ENCODE measurements at regions not wholly inside any gene's neighbourhood (a gene's known extent, or its start where the extent isn't known, plus 50 kb on each side); places are given as distances from the start of the nearest gene placed in this dataset.
"Not testable (repeated sequence)": the region's sequence is repeated elsewhere in the genome, so short reads cannot be mapped to it uniquely, and the experiment has no call there.

DNA sequence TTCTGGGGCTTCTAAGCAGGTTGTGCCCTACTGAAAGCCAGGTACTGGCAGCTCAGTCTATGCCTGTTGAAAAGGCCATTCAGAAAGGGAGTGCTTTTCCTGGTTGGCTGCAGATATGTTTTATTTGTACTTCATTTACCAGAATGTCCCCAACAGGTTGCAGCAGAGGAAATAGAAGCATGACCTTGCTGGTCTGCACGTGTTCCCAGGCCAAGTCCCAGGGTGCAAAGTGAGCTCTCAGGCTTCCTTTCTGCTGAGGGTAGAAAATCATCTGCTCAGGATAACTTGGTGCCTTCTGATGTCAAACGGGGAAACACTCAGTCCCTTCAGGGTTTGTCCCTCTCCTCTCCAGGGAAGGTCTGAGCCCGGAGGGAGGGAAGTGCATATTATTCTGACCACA, 356.4 kb downstream of the BCL11B start:
- no peak for DNase-seq

GRCh38 chr14:98916036-98916435, 356.0 kb downstream of the BCL11B start:
- no peak for DNase-seq

DNA sequence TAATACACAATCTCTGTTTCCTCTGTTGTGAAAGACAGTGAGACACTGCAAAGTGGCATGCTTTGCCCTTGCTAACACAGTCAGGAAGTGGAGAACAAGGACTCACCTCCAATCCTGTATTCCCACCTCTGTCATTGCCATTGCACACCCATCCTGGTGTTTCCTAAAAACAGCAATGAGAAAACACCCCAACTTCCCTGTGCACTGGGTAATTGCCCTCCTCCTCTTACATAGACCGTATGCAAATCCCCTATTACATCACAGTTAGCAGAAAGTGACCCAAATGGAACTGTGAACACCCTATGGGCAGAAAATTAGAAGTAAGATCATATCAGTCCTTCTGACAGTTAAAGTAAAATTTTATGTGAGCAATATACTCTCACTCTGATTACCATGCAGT, 355.5 kb downstream of the BCL11B start:
- no peak for DNase-seq

DNA sequence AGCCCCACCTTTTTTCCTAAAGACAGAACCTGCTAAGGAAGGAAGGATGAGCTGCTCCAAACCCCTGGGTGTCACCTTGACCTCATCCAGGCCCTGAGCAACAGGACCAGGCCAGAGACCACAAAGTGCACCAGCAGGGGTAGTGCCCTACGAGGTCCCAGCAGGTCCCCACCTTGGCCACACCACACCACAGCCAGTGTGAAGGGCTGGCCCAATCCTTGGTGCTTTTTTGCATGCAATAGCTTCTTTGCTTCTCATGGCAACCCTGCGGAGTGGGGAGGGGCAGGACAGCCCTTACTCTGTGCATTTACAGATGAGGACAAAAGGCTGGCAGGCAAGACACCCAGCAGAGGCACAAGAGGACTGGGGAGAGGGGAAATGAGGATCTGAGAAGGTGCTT, 352.6 kb downstream of the BCL11B start:
- DNase-seq, result no peak

- not testable (repeated sequence) for DNase-seq
These were observed 350.7 kb downstream of the BCL11B start for GRCh38 chr14:98921306-98921705.

DNA sequence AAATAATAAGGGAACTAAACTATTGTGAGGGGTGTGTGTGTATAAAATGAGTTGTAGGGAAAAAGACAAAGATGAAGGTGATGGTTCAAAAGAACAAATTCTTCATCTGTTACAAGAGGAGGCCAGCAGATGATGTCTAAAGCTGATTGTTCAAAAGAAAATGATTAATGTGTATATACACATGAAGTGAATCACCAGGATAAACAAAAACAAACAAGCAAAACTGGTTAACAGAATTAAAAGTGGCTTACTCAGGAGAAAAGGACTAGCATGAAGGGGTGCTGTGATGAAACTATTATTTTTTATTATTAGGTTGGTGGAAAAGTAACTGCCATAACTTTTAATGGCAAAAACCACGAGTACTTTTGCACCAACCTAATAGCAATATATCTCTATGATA, 348.4 kb downstream of the BCL11B start:
- DNase-seq, result no peak

GRCh38 chr14:98924046-98924445, 348.0 kb downstream of the BCL11B start:
- no peak for DNase-seq

DNA sequence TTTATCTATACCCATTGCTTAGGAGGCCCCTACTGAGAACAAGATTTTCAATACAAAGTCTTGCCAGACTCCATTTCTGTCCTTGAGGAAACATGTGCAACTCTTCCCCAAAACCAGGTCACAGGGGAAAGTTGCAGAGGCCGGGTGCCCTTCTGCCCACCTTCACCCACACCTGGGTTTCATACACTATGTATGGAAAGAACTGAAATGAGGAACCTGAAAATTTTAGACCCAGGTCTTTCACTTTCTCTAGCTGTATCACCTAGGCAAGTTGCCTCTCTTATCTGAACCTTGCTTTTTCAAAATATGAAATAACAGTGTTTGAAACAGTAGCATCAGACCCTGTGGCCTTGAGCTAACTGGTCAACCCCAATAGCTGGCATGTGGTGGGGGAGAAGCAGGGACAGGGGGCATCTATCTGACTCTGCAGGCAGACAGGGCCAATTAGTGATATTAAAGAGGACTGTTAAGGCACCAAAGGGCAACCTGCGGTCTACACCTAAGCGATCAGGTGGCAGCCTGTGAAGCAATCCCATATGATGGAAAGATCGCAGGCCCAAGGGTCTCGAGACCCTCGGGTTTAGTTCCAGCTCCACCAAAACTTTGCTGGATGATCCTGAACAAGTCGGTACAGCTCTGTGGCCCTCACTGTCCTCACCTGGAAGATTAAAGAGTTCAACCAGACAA, 346.5 kb downstream of the BCL11B start:
- DNase-seq, result no peak

DNA sequence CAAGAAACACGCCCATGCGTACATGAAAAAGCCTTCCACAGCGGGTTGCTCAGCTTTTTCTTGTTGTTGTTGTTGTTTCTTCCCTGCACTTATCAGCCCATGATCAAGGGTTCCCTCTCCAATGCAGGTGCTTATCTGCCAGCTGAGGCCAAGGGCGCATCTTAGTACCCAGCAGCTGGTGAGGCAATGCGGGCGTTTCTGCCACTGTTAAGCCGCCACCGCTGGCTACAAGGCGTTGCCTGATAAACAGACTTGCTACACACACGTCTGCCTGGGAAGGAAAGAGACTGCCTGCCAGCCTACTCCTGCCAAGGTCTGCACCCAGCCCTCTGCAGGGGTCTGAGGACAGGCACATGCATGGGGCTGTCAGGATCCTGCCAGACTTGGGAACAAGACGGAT, 345.9 kb downstream of the BCL11B start:
- DNase-seq, result no peak

GRCh38 chr14:98926801-98927200, 345.2 kb downstream of the BCL11B start:
- DNase-seq, result no peak

DNA sequence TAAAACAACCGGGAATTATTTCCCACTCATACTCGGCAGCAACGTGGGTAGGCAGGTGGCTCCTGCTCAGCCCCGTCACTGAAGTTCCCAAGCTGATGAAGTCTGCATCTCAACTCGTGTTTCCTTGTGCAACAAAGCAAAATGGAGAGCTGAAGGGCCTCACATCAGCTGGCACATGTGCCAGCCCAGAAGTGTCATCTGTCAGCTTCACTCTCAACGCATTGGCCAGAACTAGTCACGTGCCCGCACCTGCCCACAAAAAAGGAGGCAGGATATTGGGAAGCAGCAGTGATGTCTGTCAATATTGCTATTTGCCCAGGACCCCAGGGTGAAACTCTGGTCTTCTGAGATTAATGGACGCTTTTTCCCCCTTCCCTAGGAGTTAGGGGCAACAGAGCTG, 344.0 kb downstream of the BCL11B start:
- DNase-seq, result no peak

- DNase-seq, result no peak
These were observed 343.6 kb downstream of the BCL11B start for GRCh38 chr14:98928418-98928817.

GRCh38 chr14:98931126-98931525, 340.9 kb downstream of the BCL11B start:
- no peak for DNase-seq

DNA sequence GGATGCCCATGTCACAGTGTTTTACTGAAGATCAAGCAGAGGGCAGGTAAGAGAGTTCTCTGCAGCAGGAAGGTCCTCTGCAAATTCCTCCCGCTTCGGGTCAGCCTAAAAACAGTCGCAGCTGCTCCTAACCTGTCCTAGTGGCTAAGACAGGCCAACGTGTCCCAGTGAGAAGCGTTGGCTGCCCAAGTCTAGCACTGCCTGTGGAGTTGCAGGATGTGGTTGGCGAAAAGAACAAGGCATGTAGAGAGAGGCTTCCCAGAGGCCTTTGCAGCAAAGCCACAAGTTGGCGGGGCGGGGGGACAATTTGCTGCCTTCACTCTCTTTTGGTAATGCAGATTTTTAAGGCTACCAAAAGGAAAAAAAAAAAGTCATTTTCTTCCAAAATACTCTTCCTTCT, 340.1 kb downstream of the BCL11B start:
- DNase-seq, result no peak

- no peak for DNase-seq
These were observed 339.3 kb downstream of the BCL11B start for GRCh38 chr14:98932431-98933325.

DNA sequence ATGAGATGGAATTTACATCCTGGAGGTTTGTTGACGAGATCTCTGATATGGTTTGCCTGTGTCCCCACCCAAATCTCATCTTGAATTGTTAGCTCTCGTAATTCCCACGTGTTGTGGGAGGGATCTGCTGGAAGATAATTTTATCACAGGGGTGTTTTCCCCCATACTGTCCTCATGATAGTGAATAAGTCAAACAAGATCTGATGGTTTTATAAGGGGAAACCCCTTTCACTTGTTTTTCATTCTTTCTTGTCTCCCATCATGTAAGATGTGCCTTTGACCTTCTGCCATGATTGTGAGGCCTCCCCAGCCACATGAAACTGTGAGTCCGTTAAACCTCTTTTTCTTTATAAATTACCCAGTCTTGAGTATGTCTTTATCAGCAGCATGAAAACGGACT, 337.4 kb downstream of the BCL11B start:
- DNase-seq, result not testable (repeated sequence)

GRCh38 chr14:98935921-98936320, 336.1 kb downstream of the BCL11B start:
- DNase-seq, result no peak

DNA sequence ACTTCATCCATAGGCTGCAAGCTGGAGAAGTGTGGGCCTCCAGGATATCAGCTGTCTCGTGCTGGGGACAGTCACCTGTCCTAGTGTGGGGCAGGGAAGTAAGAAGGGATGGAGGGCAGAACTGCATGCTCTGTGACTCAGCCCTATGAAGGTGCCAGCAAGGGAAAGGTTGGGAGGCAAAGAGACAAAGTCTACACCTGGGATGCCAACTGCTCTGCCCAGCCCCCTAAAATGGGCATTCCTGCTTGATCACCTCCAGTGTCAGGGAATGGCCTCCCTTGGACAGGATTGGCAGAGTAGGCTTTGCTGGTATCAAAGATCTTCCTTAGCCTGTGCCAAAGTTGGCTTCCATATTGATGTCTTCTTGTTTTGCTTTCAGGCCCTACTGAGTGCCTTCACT, 335.0 kb downstream of the BCL11B start:
- no peak for DNase-seq

DNA sequence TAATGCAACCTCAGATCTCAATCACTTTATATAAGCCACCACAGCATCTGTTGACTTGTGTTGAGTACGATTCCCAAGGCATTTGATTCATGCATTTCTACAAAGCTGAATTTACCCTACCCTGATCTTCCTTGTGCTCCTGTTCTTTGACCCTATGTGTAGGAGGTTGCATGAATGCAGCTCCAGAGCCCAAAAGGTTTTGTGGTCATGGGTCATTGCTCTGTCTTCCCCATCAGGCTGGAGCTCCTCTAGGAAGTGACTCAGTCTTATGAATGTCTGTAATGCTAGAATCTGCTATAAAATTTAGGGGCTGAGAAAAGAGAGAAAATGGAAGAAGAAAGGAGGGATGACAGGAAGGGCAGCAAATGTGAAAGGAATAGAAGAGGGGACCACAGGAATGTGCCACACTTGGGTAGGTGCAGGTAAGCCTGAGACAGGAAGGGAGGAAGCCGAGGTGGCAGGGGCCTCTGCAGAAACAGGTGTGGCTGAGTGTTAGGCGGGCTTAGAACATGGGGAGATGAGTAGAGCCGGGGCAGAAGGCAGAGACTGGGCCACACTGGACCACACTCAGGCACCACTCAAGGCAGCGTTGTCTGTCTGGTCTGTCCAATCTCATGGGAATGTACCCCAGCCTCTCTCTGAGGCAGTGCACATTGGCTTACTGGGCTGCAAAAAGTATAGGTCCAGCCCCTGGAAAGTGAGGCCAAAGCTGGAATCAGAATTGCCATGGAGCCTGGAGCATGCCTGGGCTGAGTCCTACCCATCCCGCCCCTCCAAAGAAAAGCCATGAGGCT, 334.1 kb downstream of the BCL11B start:
- no peak for DNase-seq

DNA sequence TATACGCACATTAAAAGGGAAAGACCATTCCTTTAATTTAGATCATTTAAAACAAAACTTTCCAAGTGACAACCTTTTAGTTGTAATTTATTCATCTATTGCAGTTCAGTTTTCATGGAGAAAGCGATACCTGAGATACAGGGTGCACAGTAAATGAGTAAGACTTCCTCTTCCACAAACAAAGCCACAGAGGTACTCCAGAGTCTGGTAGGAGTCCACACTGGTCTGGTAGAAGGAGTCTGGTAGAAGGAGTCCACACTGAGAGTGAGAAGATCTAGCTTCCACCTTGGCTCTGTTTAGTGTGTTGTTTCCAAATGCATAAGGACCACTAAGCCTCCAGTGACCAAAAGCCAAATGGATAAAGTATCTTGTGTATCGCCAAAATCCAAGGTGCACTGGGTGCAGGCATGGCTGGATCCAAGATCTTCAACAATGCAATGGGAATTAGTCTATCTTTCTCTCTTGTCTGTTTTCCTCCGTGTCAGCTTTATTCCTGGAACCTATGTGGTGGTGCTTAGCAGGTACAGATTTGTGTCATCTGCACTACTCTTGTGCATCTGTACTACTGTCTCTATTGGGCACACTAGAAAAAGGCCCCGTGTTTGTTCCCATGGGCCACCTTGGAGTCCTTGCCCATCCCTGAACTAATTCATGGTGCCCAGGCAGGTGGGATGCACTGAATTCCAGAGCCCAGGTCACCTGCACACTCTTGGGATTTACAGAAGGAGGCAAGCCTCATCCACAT, 331.1 kb downstream of the BCL11B start:
- DNase-seq, result no peak

- no peak for DNase-seq
These were observed 330.5 kb downstream of the BCL11B start for GRCh38 chr14:98941481-98941880.

GRCh38 chr14:98943907-98944306, 328.1 kb downstream of the BCL11B start:
- DNase-seq, result no peak

DNA sequence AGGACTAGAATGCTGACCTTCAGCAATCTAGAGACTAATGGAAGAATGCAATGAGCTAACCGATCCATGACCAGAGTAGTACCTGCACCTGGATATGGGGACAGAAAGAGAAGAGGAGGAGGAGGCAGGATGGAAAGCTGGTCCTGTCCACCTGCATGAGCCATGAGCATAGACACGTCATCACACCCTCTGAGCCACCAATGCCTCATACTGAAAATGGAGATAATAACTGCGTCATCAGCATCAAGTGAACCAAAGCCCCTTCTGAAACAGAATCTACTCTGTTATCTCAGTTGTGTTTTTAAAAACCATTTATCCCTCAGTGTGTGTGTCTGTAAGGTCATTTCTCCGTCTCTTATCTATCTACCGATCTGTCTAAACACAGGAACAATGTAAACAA, 327.0 kb downstream of the BCL11B start:
- DNase-seq, result no peak
